ENCODE measurements at regions not wholly inside any gene's neighbourhood (a gene's known extent, or its start where the extent isn't known, plus 50 kb on each side); places are given as distances from the start of the nearest gene placed in this dataset.

- 31 to 35% methylated on average over 4 of the region's 4 CpGs for WGBS, 2 donors
- DNase-seq (ENCODE audit: low spot score in 2 of 2), result no peak
- TF ChIP-seq POLR2A (IDR thresholded peaks at IDR 0.05) (no peak), CTCF (IDR thresholded peaks at IDR 0.05) (no peak)
- intact Hi-C loops (cut with DNase I; ENCODE audit: low total_unique reads), result no loop called here
- no peak overlapping the region for H3K4me3 ChIP-seq (ENCODE audit: low read depth, poor library complexity, severe bottlenecking)
These were observed 247.0 kb downstream of the ICOS start for GRCh38 chr2:204183608-204184007.

GRCh38 chr2:204184226-204184625 lies 247.7 kb downstream of the ICOS start:
- DNase-seq (ENCODE audit: low spot score in 2 of 2), result no peak
- no peak overlapping the region for H3K4me3 ChIP-seq (ENCODE audit: low read depth, poor library complexity, severe bottlenecking)
- intact Hi-C loops (cut with DNase I; ENCODE audit: low total_unique reads), result no loop called here
- 63 to 72% methylated on average over 4 of the region's 4 CpGs for WGBS, 2 donors
- TF ChIP-seq POLR2A (IDR thresholded peaks at IDR 0.05) (no peak), CTCF (IDR thresholded peaks at IDR 0.05) (no peak)

GRCh38 chr2:204187229-204188083 lies 250.9 kb downstream of the ICOS start:
- TF ChIP-seq CTCF (IDR thresholded peaks at IDR 0.05), result no peak
- TF ChIP-seq POLR2A (IDR thresholded peaks at IDR 0.05), result no peak
- intact Hi-C loops (cut with DNase I; ENCODE audit: low total_unique reads), result no loop called here
- WGBS, 2 donors, result 73 to 85% methylated on average over 4 of the region's 4 CpGs
- no peak for DNase-seq (ENCODE audit: low spot score in 2 of 2)
- no peak overlapping the region for H3K4me3 ChIP-seq (ENCODE audit: low read depth, poor library complexity, severe bottlenecking)

- intact Hi-C loops (cut with DNase I; ENCODE audit: low total_unique reads), result no loop called here
- DNase-seq (ENCODE audit: low spot score in 2 of 2), result no peak
- no peak for TF ChIP-seq CTCF (IDR thresholded peaks at IDR 0.05)
- TF ChIP-seq POLR2A (IDR thresholded peaks at IDR 0.05), result no peak
- H3K4me3 ChIP-seq (ENCODE audit: low read depth, poor library complexity, severe bottlenecking), result no peak overlapping the region
These were observed 255.0 kb downstream of the ICOS start for GRCh38 chr2:204191574-204191973.

GRCh38 chr2:204195498-204195897 lies 258.9 kb downstream of the ICOS start:
- 68 to 73% methylated on average over 4 of the region's 4 CpGs for WGBS, 2 donors
- intact Hi-C loops (cut with DNase I; ENCODE audit: low total_unique reads), result no loop called here
- no peak for TF ChIP-seq POLR2A (IDR thresholded peaks at IDR 0.05)
- no peak for TF ChIP-seq CTCF (IDR thresholded peaks at IDR 0.05)
- DNase-seq (ENCODE audit: low spot score in 2 of 2), result no peak
- H3K4me3 ChIP-seq (ENCODE audit: low read depth, poor library complexity, severe bottlenecking), result no peak overlapping the region

Data from lower leg skin (tissue), 4 donors.